ENCODE measurements at regions not wholly inside any gene's neighbourhood (a gene's known extent, or its start where the extent isn't known, plus 50 kb on each side); places are given as distances from the start of the nearest gene placed in this dataset.

GRCh38 chr9:89663614-89663970 is 58.8 kb downstream of the GADD45G start:
- Histone ChIP-seq H3K4me1 (ENCODE audit: control insufficient read depth in 1 of 2, insufficient read depth in 1 of 2, low read depth in 1 of 2, low read length in 1 of 2) (peaks cover 92 to 95% of the 10 kb centered on the region in 2 experiments), H3K36me3 (no peaks in the 10 kb centered on the region), H3K27ac (peak overlapping the region; percentile 99), H3K4me3 (ENCODE audit: low read depth in 1 of 2, low read length in 1 of 2) (peak overlapping the region; percentile 21 to 41), H3K27me3 (no peaks in the 10 kb centered on the region), H3K9me3 (no peaks in the 10 kb centered on the region)
- TF ChIP-seq, protein P1, sequence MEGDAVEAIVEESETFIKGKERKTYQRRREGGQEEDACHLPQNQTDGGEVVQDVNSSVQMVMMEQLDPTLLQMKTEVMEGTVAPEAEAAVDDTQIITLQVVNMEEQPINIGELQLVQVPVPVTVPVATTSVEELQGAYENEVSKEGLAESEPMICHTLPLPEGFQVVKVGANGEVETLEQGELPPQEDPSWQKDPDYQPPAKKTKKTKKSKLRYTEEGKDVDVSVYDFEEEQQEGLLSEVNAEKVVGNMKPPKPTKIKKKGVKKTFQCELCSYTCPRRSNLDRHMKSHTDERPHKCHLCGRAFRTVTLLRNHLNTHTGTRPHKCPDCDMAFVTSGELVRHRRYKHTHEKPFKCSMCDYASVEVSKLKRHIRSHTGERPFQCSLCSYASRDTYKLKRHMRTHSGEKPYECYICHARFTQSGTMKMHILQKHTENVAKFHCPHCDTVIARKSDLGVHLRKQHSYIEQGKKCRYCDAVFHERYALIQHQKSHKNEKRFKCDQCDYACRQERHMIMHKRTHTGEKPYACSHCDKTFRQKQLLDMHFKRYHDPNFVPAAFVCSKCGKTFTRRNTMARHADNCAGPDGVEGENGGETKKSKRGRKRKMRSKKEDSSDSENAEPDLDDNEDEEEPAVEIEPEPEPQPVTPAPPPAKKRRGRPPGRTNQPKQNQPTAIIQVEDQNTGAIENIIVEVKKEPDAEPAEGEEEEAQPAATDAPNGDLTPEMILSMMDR (IDR thresholded peaks at IDR 0.05), result no peak

GRCh38 chr9:89664010-89664409 is 59.2 kb downstream of the GADD45G start:
- Histone ChIP-seq H3K4me1 (ENCODE audit: control insufficient read depth in 1 of 2, insufficient read depth in 1 of 2, low read depth in 1 of 2, low read length in 1 of 2) (peaks cover 92 to 95% of the 10 kb centered on the region in 2 experiments), H3K36me3 (no peaks in the 10 kb centered on the region), H3K27ac (peak overlapping the region; percentile 99), H3K4me3 (ENCODE audit: low read depth in 1 of 2, low read length in 1 of 2) (peak overlapping the region in 1 of 2 experiments; percentile 41), H3K27me3 (no peaks in the 10 kb centered on the region), H3K9me3 (no peaks in the 10 kb centered on the region)
- TF ChIP-seq, protein P1 (IDR thresholded peaks at IDR 0.05), result no peak

GRCh38 chr9:89664896-89665329 is 60.1 kb downstream of the GADD45G start:
- Histone ChIP-seq H3K9me3 (no peaks in the 10 kb centered on the region), H3K4me3 (ENCODE audit: low read depth in 1 of 2, low read length in 1 of 2) (no peak overlapping the region), H3K27me3 (no peaks in the 10 kb centered on the region), H3K27ac (peak overlapping the region; percentile 61), H3K36me3 (no peaks in the 10 kb centered on the region), H3K4me1 (ENCODE audit: control insufficient read depth in 1 of 2, insufficient read depth in 1 of 2, low read depth in 1 of 2, low read length in 1 of 2) (peaks cover 83 to 89% of the 10 kb centered on the region in 2 experiments)
- TF ChIP-seq, protein P1 (IDR thresholded peaks at IDR 0.05), result no peak

- Histone ChIP-seq H3K9me3 (no peaks in the 10 kb centered on the region), H3K36me3 (no peaks in the 10 kb centered on the region), H3K27ac (peak overlapping the region; percentile 61), H3K27me3 (no peaks in the 10 kb centered on the region), H3K4me1 (ENCODE audit: control insufficient read depth in 1 of 2, insufficient read depth in 1 of 2, low read depth in 1 of 2, low read length in 1 of 2) (peaks cover 69 to 74% of the 10 kb centered on the region in 2 experiments), H3K4me3 (ENCODE audit: low read depth in 1 of 2, low read length in 1 of 2) (no peak overlapping the region)
- TF ChIP-seq, protein P1 (IDR thresholded peaks at IDR 0.05), result no peak
These were observed 61.6 kb downstream of the GADD45G start for GRCh38 chr9:89666364-89666763.

DNA sequence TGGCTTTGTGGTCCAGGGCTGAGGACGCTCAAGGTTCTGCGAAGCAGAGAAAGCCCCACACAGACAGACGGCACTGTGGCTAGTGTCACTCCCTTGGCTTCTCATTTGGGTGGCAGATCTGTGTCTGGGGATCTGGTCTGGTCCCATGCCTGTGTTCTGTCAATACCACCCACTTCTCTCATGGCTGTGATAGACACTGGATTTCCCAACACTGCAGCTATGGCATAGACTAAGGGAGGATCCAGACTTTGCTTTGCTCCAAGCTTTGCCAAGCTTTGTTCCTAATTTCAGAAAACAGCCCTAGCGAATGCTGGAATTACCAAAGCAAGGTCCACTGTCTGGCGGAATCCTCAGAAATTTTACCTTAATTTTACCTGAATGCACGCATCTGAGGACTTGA is 62.1 kb downstream of the GADD45G start:
- no peaks in the 10 kb centered on the region for H3K27me3 ChIP-seq
- H3K4me3 ChIP-seq (ENCODE audit: low read depth in 1 of 2, low read length in 1 of 2), result no peak overlapping the region
- TF ChIP-seq, protein P1 (IDR thresholded peaks at IDR 0.05), result no peak
- H3K4me1 ChIP-seq (ENCODE audit: control insufficient read depth in 1 of 2, insufficient read depth in 1 of 2, low read depth in 1 of 2, low read length in 1 of 2), result peaks cover 67 to 72% of the 10 kb centered on the region in 2 experiments
- no peaks in the 10 kb centered on the region for H3K36me3 ChIP-seq
- H3K27ac ChIP-seq, result no peak overlapping the region
- no peaks in the 10 kb centered on the region for H3K9me3 ChIP-seq

- H3K27ac ChIP-seq, result no peak overlapping the region
- no peaks in the 10 kb centered on the region for H3K36me3 ChIP-seq
- peaks cover 67 to 72% of the 10 kb centered on the region in 2 experiments for H3K4me1 ChIP-seq (ENCODE audit: control insufficient read depth in 1 of 2, insufficient read depth in 1 of 2, low read depth in 1 of 2, low read length in 1 of 2)
- TF ChIP-seq, protein P1 (IDR thresholded peaks at IDR 0.05), result no peak
- no peaks in the 10 kb centered on the region for H3K9me3 ChIP-seq
- H3K4me3 ChIP-seq (ENCODE audit: low read depth in 1 of 2, low read length in 1 of 2), result no peak overlapping the region
- no peaks in the 10 kb centered on the region for H3K27me3 ChIP-seq
These were observed 62.9 kb downstream of the GADD45G start for GRCh38 chr9:89667726-89668125.

All from neutrophil (primary cell).